H9 (cell line): ENCODE measurements at regions not wholly inside any gene's neighbourhood (a gene's known extent, or its start where the extent isn't known, plus 50 kb on each side); places are given as distances from the start of the nearest gene placed in this dataset.

Source experiments
- DNase-seq: peaks from one replicate; pipeline ENCODE4 v3.0.0-alpha.2; 2017
- H2AFZ ChIP-seq: one replicate; pipeline ENCODE4 v1.6.1; 2013; ENCODE audit warnings: mild to moderate bottlenecking, low read length, control low read depth, moderate library complexity
- H2AK5ac ChIP-seq: 2 replicates; pipeline ENCODE4 v1.6.1; 2013; ENCODE audit warnings: low read length, control low read depth, mixed read lengths; ENCODE audit not compliant: insufficient read length
- H2BK120ac ChIP-seq: one replicate; pipeline ENCODE4 v1.6.1; 2013; ENCODE audit warnings: low read depth, mild to moderate bottlenecking, low read length, control low read depth, inconsistent platforms; ENCODE audit not compliant: poor library complexity, severe bottlenecking
- H2BK12ac ChIP-seq: 2 replicates; pipeline ENCODE4 v1.6.1; 2013; ENCODE audit warnings: low read length, control low read depth, mixed read lengths, low read depth; ENCODE audit not compliant: insufficient read length
- H2BK15ac ChIP-seq: 2 replicates; pipeline ENCODE4 v1.6.1; 2013; ENCODE audit warnings: low read depth, low read length, control low read depth
- H2BK20ac ChIP-seq: one replicate; pipeline ENCODE4 v1.6.1; 2013; ENCODE audit warnings: low read depth, mild to moderate bottlenecking, low read length, control low read depth, inconsistent platforms; ENCODE audit not compliant: poor library complexity, severe bottlenecking
- H2BK5ac ChIP-seq: 2 replicates; pipeline ENCODE4 v1.6.1; 2013; ENCODE audit warnings: low read length, control low read depth, mixed read lengths; ENCODE audit not compliant: insufficient read length
- H3K14ac ChIP-seq: 2 replicates; pipeline ENCODE4 v1.6.1; 2013; ENCODE audit warnings: low read length, control low read depth; ENCODE audit not compliant: insufficient read depth
- H3K18ac ChIP-seq: 2 replicates; pipeline ENCODE4 v1.6.1; 2013; ENCODE audit warnings: low read depth, mild to moderate bottlenecking, mixed read lengths, low read length, control low read depth; ENCODE audit not compliant: insufficient read length
- H3K23ac ChIP-seq: 2 replicates; pipeline ENCODE4 v1.6.1; 2013; ENCODE audit warnings: low read length, control low read depth, mixed read lengths, low read depth; ENCODE audit not compliant: insufficient read length
- H3K23me2 ChIP-seq: 2 replicates; pipeline ENCODE4 v1.6.1; 2013; ENCODE audit warnings: low read depth, mild to moderate bottlenecking, mixed read lengths, low read length, control low read depth; ENCODE audit not compliant: insufficient read length, poor library complexity, severe bottlenecking
- H3K27ac ChIP-seq: 2 replicates; pipeline ENCODE4 v1.5.1; 2013; ENCODE audit warnings: low read length, control low read depth, mixed read lengths, low read depth; ENCODE audit not compliant: insufficient read length
- H3K27me3 ChIP-seq: 2 replicates; pipeline ENCODE4 v1.6.1; 2013; ENCODE audit warnings: low read length, control low read depth, inconsistent platforms; ENCODE audit not compliant: insufficient read depth
- H3K4ac ChIP-seq: 2 replicates; pipeline ENCODE4 v1.6.1; 2013; ENCODE audit warnings: low read depth, mild to moderate bottlenecking, control low read depth, inconsistent platforms, low read length, moderate library complexity
- H3K4me1 ChIP-seq: 2 replicates; pipeline ENCODE4 v1.6.1; 2013; ENCODE audit warnings: low read length, control low read depth, inconsistent platforms; ENCODE audit not compliant: insufficient read depth
- H3K4me2 ChIP-seq: 2 replicates; pipeline ENCODE4 v1.6.1; 2013; ENCODE audit warnings: low read length, control low read depth, mixed read lengths; ENCODE audit not compliant: insufficient read length, insufficient read depth
- H3K56ac ChIP-seq: 2 replicates; pipeline ENCODE4 v1.6.1; 2013; ENCODE audit warnings: low read depth, mild to moderate bottlenecking, mixed read lengths, low read length, control low read depth; ENCODE audit not compliant: insufficient read length
- H3K79me1 ChIP-seq: 2 replicates; pipeline ENCODE4 v1.6.1; 2013; ENCODE audit warnings: low read depth, mild to moderate bottlenecking, moderate library complexity, low read length, control low read depth, inconsistent platforms; ENCODE audit not compliant: insufficient read depth, poor library complexity, severe bottlenecking
- H3K79me2 ChIP-seq: 2 replicates; pipeline ENCODE4 v1.6.1; 2013; ENCODE audit warnings: low read length, control low read depth, inconsistent platforms; ENCODE audit not compliant: insufficient read depth
- H3K9ac ChIP-seq: 2 replicates; pipeline ENCODE4 v1.6.1; 2013; ENCODE audit warnings: low read length, control low read depth, mixed read lengths; ENCODE audit not compliant: insufficient read length; ENCODE audit errors: extremely low read depth
- H3K9me3 ChIP-seq: one replicate; pipeline ENCODE4 v1.6.1; 2013; ENCODE audit warnings: low read depth, low read length, inconsistent platforms; ENCODE audit not compliant: control insufficient read depth
- H3T11ph ChIP-seq: one replicate; pipeline ENCODE4 v1.6.1; 2013; ENCODE audit warnings: mild to moderate bottlenecking, low read length, control low read depth, inconsistent platforms
- H4K20me1 ChIP-seq: one replicate; pipeline ENCODE4 v1.6.1; 2013; ENCODE audit not compliant: control insufficient read depth, insufficient read length, insufficient read depth
- H4K5ac ChIP-seq: 2 replicates; pipeline ENCODE4 v1.6.1; 2013; ENCODE audit warnings: low read depth, mild to moderate bottlenecking, mixed read lengths, low read length, control low read depth; ENCODE audit not compliant: insufficient read length
- H4K8ac ChIP-seq: replicated peaks from 2 replicates; pipeline ENCODE4 v1.6.1; 2013; ENCODE audit warnings: low read length, control low read depth, mixed read lengths, low read depth; ENCODE audit not compliant: insufficient read length
- H4K91ac ChIP-seq: 2 replicates; pipeline ENCODE4 v1.6.1; 2013; ENCODE audit warnings: low read depth, mild to moderate bottlenecking, moderate library complexity, mixed read lengths, low read length, control low read depth; ENCODE audit not compliant: insufficient read length
- H3K27ac Mint-ChIP-seq, 3 experiments: 2 replicates in 2 of 3; 3 replicates in 1 of 3; pipeline ENCODE4 v1.8.0; 2020 to 2021; ENCODE audit warnings: mixed read lengths in 3 of 3, mild to moderate bottlenecking in 1 of 3, moderate library complexity in 1 of 3
- H3K27me3 Mint-ChIP-seq: 2 replicates; pipeline ENCODE4 v1.8.0; 2021; ENCODE audit warnings: low read depth, mild to moderate bottlenecking, moderate library complexity, mixed read lengths
- H3K36me3 Mint-ChIP-seq, 3 experiments: 2 replicates in 2 of 3; 3 replicates in 1 of 3; pipeline ENCODE4 v1.8.0; 2020 to 2021; ENCODE audit warnings: low read depth in 3 of 3, mixed read lengths in 3 of 3; ENCODE audit not compliant: insufficient read depth in 1 of 3
- H3K4me1 Mint-ChIP-seq, 2 experiments: 2 replicates each; pipeline ENCODE4 v1.8.0; 2020; ENCODE audit warnings: mixed read lengths in 2 of 2
- H3K4me3 Mint-ChIP-seq, 2 experiments: 2 replicates in 1 of 2; 3 replicates in 1 of 2; pipeline ENCODE4 v1.8.0; 2020 to 2021; ENCODE audit warnings: mild to moderate bottlenecking in 2 of 2, mixed read lengths in 2 of 2, moderate library complexity in 1 of 2
- H3K9me3 Mint-ChIP-seq, 2 experiments: 2 replicates in 1 of 2; 3 replicates in 1 of 2; pipeline ENCODE4 v1.8.0; 2020; ENCODE audit warnings: mild to moderate bottlenecking in 2 of 2, mixed read lengths in 2 of 2, moderate library complexity in 1 of 2
- CTCF ChIP-seq: fragments of 200-600 bp; sonication (generic); conservative IDR thresholded peaks from 3 replicates; pipeline ENCODE4 v1.8.0; 2021; ENCODE audit warnings: antibody characterized with exemption, mild to moderate bottlenecking
- WGBS: extraction: QIAGEN DNeasy Blood & Tissue Kit; methylation state at CpG from one replicate; pipeline ENCODE4 v1.1.7; 2013; ENCODE audit warnings: missing lambda C conversion rate, low lambda C conversion rate, mixed read lengths; ENCODE audit not compliant: insufficient read length; ENCODE audit errors: extremely low coverage; 5-methylcytosine and 5-hydroxymethylcytosine counted together

- no peak overlapping the region for H3K9ac ChIP-seq
- no peak overlapping the region for H3K4ac ChIP-seq
- WGBS, result no CpG with 5 or more reads among the region's 2 CpGs
- H3T11ph ChIP-seq, result no peak overlapping the region
- Mint-ChIP-seq H3K36me3 (no peaks in the 10 kb centered on the region), H3K4me3 (no peak overlapping the region), H3K9me3 (no peaks in the 10 kb centered on the region), H3K27ac (no peak overlapping the region), H3K27me3 (no peaks in the 10 kb centered on the region; the same call in none of the 2 replicates), H3K4me1 (peaks cover 5 to 8% of the 10 kb centered on the region in 2 experiments)
- no peak overlapping the region for H2BK5ac ChIP-seq
- no peaks in the 10 kb centered on the region for H4K20me1 ChIP-seq
- no peak overlapping the region for H2BK15ac ChIP-seq
- no peak overlapping the region for H3K56ac ChIP-seq
- no peak overlapping the region for H3K27ac ChIP-seq
- H2BK120ac ChIP-seq, result no peak overlapping the region
- no peaks in the 10 kb centered on the region for H3K23me2 ChIP-seq
- no peaks in the 10 kb centered on the region for H3K79me2 ChIP-seq
- H3K27me3 ChIP-seq, result no peaks in the 10 kb centered on the region
- DNase-seq, result no peak
- H3K4me1 ChIP-seq, result no peaks in the 10 kb centered on the region; the same call in 1 of the 2 replicates
- no peak overlapping the region for H4K8ac ChIP-seq
- no peak overlapping the region for H2AFZ ChIP-seq
- no peak overlapping the region for H2BK20ac ChIP-seq
- H4K5ac ChIP-seq, result no peak overlapping the region
- H3K9me3 ChIP-seq, result no peaks in the 10 kb centered on the region
- no peaks in the 10 kb centered on the region for H3K79me1 ChIP-seq
- H3K4me2 ChIP-seq, result no peak overlapping the region
- H3K23ac ChIP-seq, result no peak overlapping the region
- no peak overlapping the region for H3K14ac ChIP-seq
- TF ChIP-seq CTCF, result no peak
- H3K18ac ChIP-seq, result no peak overlapping the region
- H2BK12ac ChIP-seq, result no peak overlapping the region
- no peak overlapping the region for H4K91ac ChIP-seq
- H2AK5ac ChIP-seq, result no peak overlapping the region
These were observed 124.0 kb upstream of the ADAMTS18 start for GRCh38 chr16:77558786-77559185.
